Breast epithelium (tissue), 3 donors: ENCODE measurements at regions not wholly inside any gene's neighbourhood (a gene's known extent, or its start where the extent isn't known, plus 50 kb on each side); places are given as distances from the start of the nearest gene placed in this dataset.

Experiments used
- POLR2A ChIP-seq: fragments of 450-650 bp; IDR thresholded peaks from one replicate; pipeline ENCODE4 v1.6.1; 2016; ENCODE audit warnings: antibody characterized with exemption, mild to moderate bottlenecking, moderate library complexity
- POLR2AphosphoS5 ChIP-seq, 3 donors: sonication (generic); formaldehyde crosslinking; IDR thresholded peaks; one replicate each; pipeline ENCODE4 v1.6.1; 2017; ENCODE audit warnings: antibody characterized with exemption in 3 of 3
- TF ChIP-seq, protein P1 (sequence below), 3 donors: fragments of 450-650 bp; IDR thresholded peaks; one replicate each; pipeline ENCODE4 v1.5.1; 2016 to 2017; ENCODE audit warnings: antibody characterized with exemption in 3 of 3, mild to moderate bottlenecking in 3 of 3, moderate library complexity in 3 of 3

DNA sequence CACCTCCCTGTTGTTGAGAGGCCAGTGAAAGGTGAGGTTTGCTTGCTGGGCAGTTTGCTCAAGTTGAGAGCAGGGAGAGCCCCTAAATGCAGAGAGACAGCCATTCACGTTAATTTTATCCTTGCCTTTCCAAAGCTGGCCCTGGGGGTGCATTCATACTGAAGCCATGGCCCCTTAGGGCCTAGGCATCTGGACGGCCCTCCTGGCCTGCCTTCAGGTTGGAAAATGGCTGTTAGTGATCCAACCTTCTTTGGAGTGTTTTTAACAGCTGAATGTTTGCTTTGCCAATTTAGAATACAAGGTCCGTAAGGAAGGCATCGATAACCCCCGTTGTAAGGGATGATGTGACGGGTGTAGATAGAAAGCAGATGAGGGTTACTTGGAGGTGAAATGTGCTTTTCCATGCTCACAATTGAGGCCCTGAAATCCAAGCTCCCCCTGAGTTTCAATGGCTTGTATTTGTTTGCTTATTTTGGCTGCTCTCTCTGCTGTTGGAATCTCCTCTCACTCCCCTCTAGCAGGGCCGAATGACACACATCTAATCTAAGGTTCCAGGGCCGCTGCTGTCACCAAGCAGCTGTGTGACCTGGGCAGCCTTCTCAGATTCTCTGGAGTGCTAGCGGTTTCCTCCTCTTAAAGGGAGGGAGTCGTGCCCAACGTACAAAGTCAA, 171.6 kb upstream of the MKI67 start:
- TF ChIP-seq, protein P1, sequence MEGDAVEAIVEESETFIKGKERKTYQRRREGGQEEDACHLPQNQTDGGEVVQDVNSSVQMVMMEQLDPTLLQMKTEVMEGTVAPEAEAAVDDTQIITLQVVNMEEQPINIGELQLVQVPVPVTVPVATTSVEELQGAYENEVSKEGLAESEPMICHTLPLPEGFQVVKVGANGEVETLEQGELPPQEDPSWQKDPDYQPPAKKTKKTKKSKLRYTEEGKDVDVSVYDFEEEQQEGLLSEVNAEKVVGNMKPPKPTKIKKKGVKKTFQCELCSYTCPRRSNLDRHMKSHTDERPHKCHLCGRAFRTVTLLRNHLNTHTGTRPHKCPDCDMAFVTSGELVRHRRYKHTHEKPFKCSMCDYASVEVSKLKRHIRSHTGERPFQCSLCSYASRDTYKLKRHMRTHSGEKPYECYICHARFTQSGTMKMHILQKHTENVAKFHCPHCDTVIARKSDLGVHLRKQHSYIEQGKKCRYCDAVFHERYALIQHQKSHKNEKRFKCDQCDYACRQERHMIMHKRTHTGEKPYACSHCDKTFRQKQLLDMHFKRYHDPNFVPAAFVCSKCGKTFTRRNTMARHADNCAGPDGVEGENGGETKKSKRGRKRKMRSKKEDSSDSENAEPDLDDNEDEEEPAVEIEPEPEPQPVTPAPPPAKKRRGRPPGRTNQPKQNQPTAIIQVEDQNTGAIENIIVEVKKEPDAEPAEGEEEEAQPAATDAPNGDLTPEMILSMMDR (IDR thresholded peaks at IDR 0.05) = no peak
- no peak for TF ChIP-seq POLR2A
- no peak for TF ChIP-seq POLR2AphosphoS5 (IDR thresholded peaks at IDR 0.05)
